Transverse colon (tissue), 4 donors: ENCODE measurements at regions not wholly inside any gene's neighbourhood (a gene's known extent, or its start where the extent isn't known, plus 50 kb on each side); places are given as distances from the start of the nearest gene placed in this dataset.

Experiments used
- EP300 ChIP-seq: sonication (generic); formaldehyde crosslinking; IDR thresholded peaks from one replicate; pipeline ENCODE4 v1.6.1; 2017; ENCODE audit warnings: antibody characterized with exemption, low read depth
- POLR2A ChIP-seq: fragments of 450-650 bp; IDR thresholded peaks from one replicate; pipeline ENCODE4 v1.6.1; 2016; ENCODE audit warnings: antibody characterized with exemption, mild to moderate bottlenecking, moderate library complexity
- POLR2AphosphoS5 ChIP-seq, 3 donors: sonication (generic); formaldehyde crosslinking; IDR thresholded peaks; one replicate each; pipeline ENCODE4 v1.6.1; 2016; ENCODE audit warnings: antibody characterized with exemption in 3 of 3
- TF ChIP-seq, protein P1 (sequence below), 5 experiments: fragments of 200-600 bp in 3 of 5; fragments of 450-650 bp in 2 of 5; sonication (generic) in 3 of 5; IDR thresholded peaks; 1 replicate in 2 of 5; 2 replicates in 3 of 5; pipeline ENCODE4 v1.5.1; 2016 to 2017; ENCODE audit warnings: antibody characterized with exemption in 5 of 5, inconsistent platforms in 3 of 5, mild to moderate bottlenecking in 2 of 5, moderate library complexity in 1 of 5

GRCh38 chr2:226673314-226673723 lies 126.3 kb downstream of the IRS1 start:
- TF ChIP-seq POLR2A (no peak), POLR2AphosphoS5 (IDR thresholded peaks at IDR 0.05) (no peak), EP300 (no peak)
- TF ChIP-seq, protein P1, sequence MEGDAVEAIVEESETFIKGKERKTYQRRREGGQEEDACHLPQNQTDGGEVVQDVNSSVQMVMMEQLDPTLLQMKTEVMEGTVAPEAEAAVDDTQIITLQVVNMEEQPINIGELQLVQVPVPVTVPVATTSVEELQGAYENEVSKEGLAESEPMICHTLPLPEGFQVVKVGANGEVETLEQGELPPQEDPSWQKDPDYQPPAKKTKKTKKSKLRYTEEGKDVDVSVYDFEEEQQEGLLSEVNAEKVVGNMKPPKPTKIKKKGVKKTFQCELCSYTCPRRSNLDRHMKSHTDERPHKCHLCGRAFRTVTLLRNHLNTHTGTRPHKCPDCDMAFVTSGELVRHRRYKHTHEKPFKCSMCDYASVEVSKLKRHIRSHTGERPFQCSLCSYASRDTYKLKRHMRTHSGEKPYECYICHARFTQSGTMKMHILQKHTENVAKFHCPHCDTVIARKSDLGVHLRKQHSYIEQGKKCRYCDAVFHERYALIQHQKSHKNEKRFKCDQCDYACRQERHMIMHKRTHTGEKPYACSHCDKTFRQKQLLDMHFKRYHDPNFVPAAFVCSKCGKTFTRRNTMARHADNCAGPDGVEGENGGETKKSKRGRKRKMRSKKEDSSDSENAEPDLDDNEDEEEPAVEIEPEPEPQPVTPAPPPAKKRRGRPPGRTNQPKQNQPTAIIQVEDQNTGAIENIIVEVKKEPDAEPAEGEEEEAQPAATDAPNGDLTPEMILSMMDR (IDR thresholded peaks at IDR 0.05), result no peak
